OCI-LY3 (cell line): ENCODE measurements at regions not wholly inside any gene's neighbourhood (a gene's known extent, or its start where the extent isn't known, plus 50 kb on each side); places are given as distances from the start of the nearest gene placed in this dataset.
"Not testable (repeated sequence)": the region's sequence is repeated elsewhere in the genome, so short reads cannot be mapped to it uniquely, and the experiment has no call there.

Experiments used
- H2AFZ ChIP-seq: fragments of 200-600, 300-600 bp; shearing (Covaris generic); 2 replicates; pipeline ENCODE4 v1.6.0; 2014; ENCODE audit warnings: antibody characterized with exemption, low read depth, low read length
- H3K27ac ChIP-seq: fragments of 200-600, 300-600 bp; sonication (generic); 2 replicates; pipeline ENCODE4 v1.5.1; 2014; ENCODE audit warnings: mild to moderate bottlenecking, low read length, moderate library complexity, mixed read lengths
- H3K27me3 ChIP-seq: fragments of 200-600, 300-600 bp; sonication (generic); 2 replicates; pipeline ENCODE4 v1.6.1; 2014; ENCODE audit warnings: low read depth, low read length, mixed read lengths
- H3K36me3 ChIP-seq: fragments of 200-600, 300-600 bp; sonication (generic); replicated peaks from 2 replicates; pipeline ENCODE3; 2014; ENCODE audit warnings: low read depth, low read length, mixed read lengths
- H3K4me1 ChIP-seq: fragments of 300-600, 200-600 bp; sonication (generic); 2 replicates; pipeline ENCODE4 v1.6.1; 2014; ENCODE audit warnings: low read length, mixed read lengths
- H3K4me2 ChIP-seq: fragments of 200-600, 300-600 bp; sonication (generic); 2 replicates; pipeline ENCODE4 v1.6.1; 2014; ENCODE audit warnings: low read length, mixed read lengths
- H3K4me3 ChIP-seq: fragments of 300-600, 200-600 bp; sonication (generic); 2 replicates; pipeline ENCODE4 v1.5.1; 2014; ENCODE audit warnings: antibody characterized with exemption, mild to moderate bottlenecking, low read length, moderate library complexity
- H3K79me2 ChIP-seq: fragments of 300-600, 200-600 bp; shearing (Covaris generic); 2 replicates; pipeline ENCODE4 v1.6.1; 2014; ENCODE audit warnings: mild to moderate bottlenecking, low read length, mixed read lengths
- H3K9ac ChIP-seq: fragments of 300-600, 200-600 bp; shearing (Covaris generic); 2 replicates; pipeline ENCODE4 v1.6.0; 2014; ENCODE audit warnings: mild to moderate bottlenecking, low read length, moderate library complexity
- H3K9me3 ChIP-seq: fragments of 200-600, 300-600 bp; shearing (Covaris generic); 2 replicates; pipeline ENCODE4 v1.6.1; 2014; ENCODE audit warnings: low read length, mixed read lengths; ENCODE audit not compliant: insufficient read depth
- H4K20me1 ChIP-seq: fragments of 200-600, 300-600 bp; sonication (generic); 2 replicates; pipeline ENCODE4 v1.6.1; 2016; ENCODE audit warnings: low read length, mixed read lengths; ENCODE audit not compliant: insufficient read depth
- CTCF ChIP-seq: fragments of 200-600, 300-600 bp; sonication (generic); IDR thresholded peaks from 2 replicates; pipeline ENCODE4 v1.5.1; 2014; ENCODE audit warnings: antibody characterized with exemption, low read length, low read depth
- EZH2phosphoT487 ChIP-seq: fragments of 200-600 bp; shearing (Covaris generic); IDR thresholded peaks from 2 replicates; pipeline ENCODE4 v1.6.1; 2018; ENCODE audit warnings: antibody characterized with exemption, mixed run types, low read depth

GRCh38 chr22:25395468-25395867 lies 169.0 kb upstream of the GRK3 start:
- Histone ChIP-seq H3K36me3 (no peaks in the 10 kb centered on the region), H3K4me1 (peaks cover 17% of the 10 kb centered on the region), H3K79me2 (peaks cover 97% of the 10 kb centered on the region), H2AFZ (no peak overlapping the region), H3K9ac (no peak overlapping the region), H3K9me3 (no peaks in the 10 kb centered on the region), H3K27me3 (no peaks in the 10 kb centered on the region), H3K4me3 (no peak overlapping the region), H3K27ac (no peak overlapping the region), H3K4me2 (no peak overlapping the region), H4K20me1 (peaks cover 91% of the 10 kb centered on the region)
- TF ChIP-seq CTCF (no peak), EZH2phosphoT487 (no peak)

GRCh38 chr22:25395915-25396314 lies 168.6 kb upstream of the GRK3 start:
- H3K4me1 ChIP-seq, result peaks cover 21% of the 10 kb centered on the region
- no peak overlapping the region for H3K4me3 ChIP-seq
- no peak overlapping the region for H2AFZ ChIP-seq
- H3K36me3 ChIP-seq, result no peaks in the 10 kb centered on the region
- no peaks in the 10 kb centered on the region for H3K27me3 ChIP-seq
- TF ChIP-seq CTCF, result no peak
- TF ChIP-seq EZH2phosphoT487, result no peak
- H4K20me1 ChIP-seq, result peaks cover 91% of the 10 kb centered on the region
- H3K27ac ChIP-seq, result no peak overlapping the region
- peaks cover 97% of the 10 kb centered on the region for H3K79me2 ChIP-seq
- no peak overlapping the region for H3K9ac ChIP-seq
- H3K9me3 ChIP-seq, result no peaks in the 10 kb centered on the region
- no peak overlapping the region for H3K4me2 ChIP-seq

- H4K20me1 ChIP-seq, result peaks cover 89% of the 10 kb centered on the region
Measured at GRCh38 chr22:25396615-25397200, 167.8 kb upstream of the GRK3 start.

GRCh38 chr22:25397616-25398015 lies 166.9 kb upstream of the GRK3 start:
- H3K27ac ChIP-seq, result no peak overlapping the region
- no peaks in the 10 kb centered on the region for H3K27me3 ChIP-seq
- H3K79me2 ChIP-seq, result peaks cover 97% of the 10 kb centered on the region
- H3K9ac ChIP-seq, result no peak overlapping the region
- H3K4me1 ChIP-seq, result peaks cover 30% of the 10 kb centered on the region
- no peaks in the 10 kb centered on the region for H3K9me3 ChIP-seq
- no peak overlapping the region for H3K4me2 ChIP-seq
- no peaks in the 10 kb centered on the region for H3K36me3 ChIP-seq
- TF ChIP-seq CTCF, result no peak
- H2AFZ ChIP-seq, result no peak overlapping the region
- H4K20me1 ChIP-seq, result peaks cover 89% of the 10 kb centered on the region
- no peak overlapping the region for H3K4me3 ChIP-seq

More at GRCh38 chr22:25396615-25397200, 167.8 kb upstream of the GRK3 start:
- Histone ChIP-seq H2AFZ (no peak overlapping the region), H3K79me2 (peaks cover 97% of the 10 kb centered on the region), H3K27me3 (no peaks in the 10 kb centered on the region), H3K27ac (no peak overlapping the region), H3K9ac (no peak overlapping the region), H3K4me1 (peaks cover 22% of the 10 kb centered on the region), H3K4me3 (no peak overlapping the region), H3K36me3 (no peaks in the 10 kb centered on the region), H3K4me2 (no peak overlapping the region), H3K9me3 (no peaks in the 10 kb centered on the region)
- no peak for TF ChIP-seq CTCF
- no peak for TF ChIP-seq EZH2phosphoT487

GRCh38 chr22:25398591-25399062 lies 165.8 kb upstream of the GRK3 start:
- H3K36me3 ChIP-seq, result not testable (repeated sequence)
- peaks cover 89% of the 10 kb centered on the region for H4K20me1 ChIP-seq
- H3K79me2 ChIP-seq, result peaks cover 98% of the 10 kb centered on the region

More at GRCh38 chr22:25398591-25399062, 165.8 kb upstream of the GRK3 start:
- Histone ChIP-seq H3K4me3 (peak overlapping the region; percentile 4; the same call in 1 of the 2 replicates), H3K4me1 (peaks cover 41% of the 10 kb centered on the region), H3K4me2 (peak overlapping the region; percentile 37)
- not testable (repeated sequence) for H3K27ac ChIP-seq, H2AFZ ChIP-seq, H3K9ac ChIP-seq, H3K27me3 ChIP-seq, H3K9me3 ChIP-seq
